PC-9 (cell line): ENCODE measurements at regions not wholly inside any gene's neighbourhood (a gene's known extent, or its start where the extent isn't known, plus 50 kb on each side); places are given as distances from the start of the nearest gene placed in this dataset.

Experiments used
- EZH2 ChIP-seq: fragments of 200-600 bp; sonication (generic); IDR thresholded peaks from 2 replicates; pipeline ENCODE4 v1.8.0; 2017; ENCODE audit warnings: antibody characterized with exemption, low read depth
- TF ChIP-seq, protein P1 (sequence below): fragments of 200-600 bp; sonication (generic); conservative IDR thresholded peaks from 2 replicates; pipeline ENCODE4 v1.6.1; 2017; ENCODE audit warnings: mixed run types, antibody characterized with exemption, mild to moderate bottlenecking, moderate library complexity

DNA sequence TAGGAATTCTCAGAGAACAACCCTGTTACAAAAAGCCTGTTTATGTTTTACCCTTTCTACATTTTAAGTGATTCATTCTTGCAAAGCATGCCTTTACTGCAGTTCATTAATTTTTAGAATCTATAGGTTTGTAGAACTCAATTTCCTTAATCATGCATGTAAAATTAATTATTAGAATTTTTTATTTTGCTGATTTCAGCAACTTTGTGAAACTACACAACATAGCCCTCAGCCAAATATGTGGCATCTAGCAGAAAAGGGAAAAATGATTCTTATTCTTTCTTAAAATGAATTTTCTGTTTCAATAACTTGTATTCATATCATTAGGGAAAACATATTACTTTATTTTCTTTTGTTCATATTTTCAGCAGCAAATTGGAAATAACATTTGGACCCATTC is 392.9 kb upstream of the PFKP start:
- TF ChIP-seq, protein P1, sequence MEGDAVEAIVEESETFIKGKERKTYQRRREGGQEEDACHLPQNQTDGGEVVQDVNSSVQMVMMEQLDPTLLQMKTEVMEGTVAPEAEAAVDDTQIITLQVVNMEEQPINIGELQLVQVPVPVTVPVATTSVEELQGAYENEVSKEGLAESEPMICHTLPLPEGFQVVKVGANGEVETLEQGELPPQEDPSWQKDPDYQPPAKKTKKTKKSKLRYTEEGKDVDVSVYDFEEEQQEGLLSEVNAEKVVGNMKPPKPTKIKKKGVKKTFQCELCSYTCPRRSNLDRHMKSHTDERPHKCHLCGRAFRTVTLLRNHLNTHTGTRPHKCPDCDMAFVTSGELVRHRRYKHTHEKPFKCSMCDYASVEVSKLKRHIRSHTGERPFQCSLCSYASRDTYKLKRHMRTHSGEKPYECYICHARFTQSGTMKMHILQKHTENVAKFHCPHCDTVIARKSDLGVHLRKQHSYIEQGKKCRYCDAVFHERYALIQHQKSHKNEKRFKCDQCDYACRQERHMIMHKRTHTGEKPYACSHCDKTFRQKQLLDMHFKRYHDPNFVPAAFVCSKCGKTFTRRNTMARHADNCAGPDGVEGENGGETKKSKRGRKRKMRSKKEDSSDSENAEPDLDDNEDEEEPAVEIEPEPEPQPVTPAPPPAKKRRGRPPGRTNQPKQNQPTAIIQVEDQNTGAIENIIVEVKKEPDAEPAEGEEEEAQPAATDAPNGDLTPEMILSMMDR = no peak
- TF ChIP-seq EZH2 = no peak
